Kidney tubule cell (primary cell): ENCODE measurements at regions not wholly inside any gene's neighbourhood (a gene's known extent, or its start where the extent isn't known, plus 50 kb on each side); places are given as distances from the start of the nearest gene placed in this dataset.
"Not testable (repeated sequence)": the region's sequence is repeated elsewhere in the genome, so short reads cannot be mapped to it uniquely, and the experiment has no call there.

Source experiments
- DNase-seq: peaks from one replicate; pipeline ENCODE4 v3.0.0-alpha.2; 2018; ENCODE audit warnings: low spot score

GRCh38 chr10:53162856-53163255 lies 390.3 kb upstream of the MBL2 start:
- no peak for DNase-seq

DNA sequence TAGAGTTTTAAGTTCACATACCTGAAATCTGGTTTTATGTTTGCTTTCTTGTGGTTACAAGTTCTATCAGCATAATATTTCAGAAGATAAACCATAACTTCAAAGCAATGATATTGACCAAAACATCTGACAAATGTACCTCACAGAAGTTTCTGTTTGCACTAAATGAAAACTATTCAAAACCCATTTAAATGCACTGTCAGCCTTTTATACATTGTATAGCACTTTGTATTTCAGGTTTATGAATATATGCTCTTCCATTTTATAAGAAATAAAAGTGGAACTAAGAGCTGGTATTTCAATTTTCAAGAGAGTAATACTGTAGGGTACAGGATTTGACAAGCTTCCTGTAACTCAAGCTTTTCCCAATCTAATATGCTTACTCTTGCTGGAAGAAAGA lies 388.6 kb upstream of the MBL2 start:
- no peak for DNase-seq

DNA sequence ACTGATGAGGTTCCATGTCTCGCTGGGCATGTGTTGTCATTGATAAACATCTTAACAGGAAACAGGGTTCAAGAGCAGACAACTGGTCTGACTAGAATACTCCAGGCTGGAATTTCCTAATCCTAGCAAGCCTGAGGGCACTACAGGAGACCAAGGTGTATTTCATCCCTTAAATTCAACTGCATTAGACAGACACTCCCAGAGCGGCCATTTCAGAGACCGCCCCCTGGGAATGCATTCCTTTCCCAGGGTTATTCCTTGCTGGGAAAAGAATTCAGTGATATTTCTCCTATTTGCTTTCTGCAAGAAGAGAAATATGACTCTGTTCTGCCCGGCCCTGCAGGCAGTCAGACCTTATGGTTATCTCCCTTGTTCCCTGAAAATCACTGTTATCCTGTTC lies 383.1 kb upstream of the MBL2 start:
- not testable (repeated sequence) for DNase-seq

GRCh38 chr10:53153831-53154230 lies 381.2 kb upstream of the MBL2 start:
- no peak for DNase-seq

GRCh38 chr10:53140506-53140905 lies 367.9 kb upstream of the MBL2 start:
- peak; percentile 81 for DNase-seq

- no peak for DNase-seq
These were observed 363.3 kb upstream of the MBL2 start for GRCh38 chr10:53135897-53136253.

DNA sequence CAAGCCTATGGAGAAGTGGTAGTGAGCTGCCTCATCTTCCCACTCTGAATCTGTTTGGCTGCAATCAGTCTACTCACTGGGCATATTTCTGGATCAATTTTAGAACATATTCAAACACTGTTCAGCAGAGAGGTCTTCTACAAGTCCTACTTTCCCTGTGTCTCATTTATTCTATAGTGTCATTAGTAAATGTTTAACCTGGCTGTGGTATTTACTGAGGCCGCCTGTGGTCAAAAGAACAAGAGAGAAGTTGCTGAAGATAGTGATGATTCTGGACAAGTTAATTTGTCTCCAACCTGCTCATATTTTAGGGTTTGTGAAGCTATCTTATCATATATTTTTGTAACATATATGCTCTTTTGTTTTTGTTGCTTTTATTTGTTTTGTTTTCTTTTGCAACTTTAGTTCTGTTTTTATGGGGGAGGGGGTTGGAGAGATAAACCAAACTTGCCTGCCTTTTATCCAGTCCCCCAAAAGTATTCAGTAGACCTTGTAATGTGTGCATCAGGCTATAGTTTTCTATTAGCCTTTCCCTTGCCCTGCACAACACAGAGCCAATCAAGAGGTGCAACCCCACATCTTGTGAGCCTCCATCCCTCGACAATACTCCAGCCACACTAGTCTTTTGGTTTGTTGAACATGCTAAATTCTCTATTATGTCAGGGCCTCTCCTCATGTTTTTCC lies 362.8 kb upstream of the MBL2 start:
- peak; percentile 79 for DNase-seq

- DNase-seq = no peak
These were observed 361.5 kb upstream of the MBL2 start for GRCh38 chr10:53134050-53134449.

DNA sequence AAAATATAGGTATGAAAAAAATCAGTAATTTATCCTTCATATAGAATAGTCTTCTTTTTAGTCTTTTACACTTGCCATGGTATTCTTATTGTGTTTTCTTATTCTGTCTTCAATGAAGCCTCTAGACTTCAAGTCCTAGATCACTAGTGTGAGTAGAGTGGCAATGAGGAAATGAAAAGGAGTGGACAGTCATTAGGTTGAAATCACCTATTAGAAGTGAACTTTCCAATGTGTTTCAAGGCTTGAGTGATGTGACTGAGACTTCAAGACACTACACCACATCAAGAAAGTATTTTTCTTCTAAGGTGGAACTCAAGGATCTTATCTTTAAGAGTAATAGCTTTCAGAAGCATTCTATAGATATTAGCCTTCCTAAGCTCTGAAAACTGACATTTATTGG lies 357.8 kb upstream of the MBL2 start:
- no peak for DNase-seq

DNA sequence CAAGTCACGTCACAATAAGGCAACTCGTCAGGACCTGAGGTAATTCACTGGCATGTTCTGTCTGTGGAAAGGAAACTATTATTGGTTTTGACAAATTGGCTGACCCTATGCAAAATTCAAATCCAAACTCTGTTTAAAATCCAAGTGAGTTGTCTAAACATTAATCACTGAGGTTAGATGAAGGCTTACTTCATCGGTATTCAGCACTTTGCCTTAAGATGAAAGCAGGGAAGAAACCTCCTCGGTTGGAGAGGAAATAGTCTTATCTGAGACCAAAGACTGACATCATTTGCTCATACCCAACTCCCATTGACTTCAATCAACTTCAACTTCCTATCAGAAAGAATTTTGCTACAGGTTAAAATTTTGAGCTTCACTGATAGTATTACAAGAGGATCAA lies 355.1 kb upstream of the MBL2 start:
- peak; percentile 51 for DNase-seq

DNA sequence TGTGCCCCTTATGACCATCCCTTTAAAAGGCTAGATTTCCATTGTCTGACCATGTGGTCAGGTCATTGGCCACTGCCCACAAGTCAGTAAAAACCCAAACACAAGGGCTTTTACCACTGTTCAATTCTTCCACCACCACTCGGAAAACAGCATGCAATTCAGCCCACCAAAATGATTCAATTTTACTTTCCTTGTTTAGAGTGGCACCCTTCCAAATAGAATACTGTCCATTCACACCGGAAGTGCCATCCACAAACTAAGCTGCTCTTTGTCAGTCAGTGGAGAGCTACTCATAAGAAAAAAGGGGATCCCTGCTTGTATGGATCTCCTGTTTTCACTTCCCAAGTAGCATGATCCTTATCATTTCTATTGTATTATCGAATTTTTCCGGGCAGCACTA lies 350.7 kb upstream of the MBL2 start:
- no peak for DNase-seq

DNA sequence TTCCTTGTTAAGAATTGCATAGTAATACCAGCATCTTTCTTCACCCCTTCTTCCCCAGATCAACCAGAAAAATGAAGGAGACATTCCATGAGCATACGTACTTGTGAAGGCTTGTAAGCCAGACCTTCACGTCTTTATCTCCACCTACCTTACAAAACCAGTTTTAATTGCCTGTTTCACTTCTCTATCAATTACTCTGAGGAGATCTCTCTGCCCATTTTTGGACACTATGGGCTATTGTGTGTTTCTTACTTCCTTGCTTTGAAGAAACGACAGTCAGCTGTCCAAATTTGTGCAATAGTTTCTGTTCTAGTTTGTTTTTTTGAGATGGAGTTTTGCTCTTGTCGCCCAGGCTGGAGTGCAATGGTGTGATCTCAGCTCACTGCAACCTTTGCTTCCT lies 349.7 kb upstream of the MBL2 start:
- no peak for DNase-seq

GRCh38 chr10:53115660-53116059 lies 343.1 kb upstream of the MBL2 start:
- DNase-seq = no peak

- no peak for DNase-seq
These were observed 338.9 kb upstream of the MBL2 start for GRCh38 chr10:53111529-53111928.

DNA sequence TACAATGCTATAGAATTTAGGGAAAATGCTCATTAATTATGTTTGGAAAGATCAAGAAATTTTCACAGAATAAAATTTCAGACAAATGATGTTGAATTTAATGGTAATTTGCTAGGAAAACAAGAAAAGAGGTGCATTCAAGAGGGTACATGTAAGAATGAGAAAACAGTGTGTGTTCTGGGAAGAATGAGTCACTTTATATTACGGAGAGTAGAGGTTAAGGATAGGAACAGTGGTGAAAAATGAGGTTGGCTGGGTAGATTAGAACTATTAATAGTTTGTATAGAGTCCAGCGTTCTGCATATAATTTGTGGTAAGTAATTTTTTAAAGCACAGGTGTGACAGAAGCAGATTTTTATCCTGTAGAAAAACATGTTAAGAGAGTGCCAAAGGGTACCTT lies 336.7 kb upstream of the MBL2 start:
- no peak for DNase-seq

- DNase-seq = peak; percentile 65
These were observed 335.8 kb upstream of the MBL2 start for GRCh38 chr10:53108317-53108934.

GRCh38 chr10:53107711-53108110 lies 335.1 kb upstream of the MBL2 start:
- DNase-seq = no peak

DNA sequence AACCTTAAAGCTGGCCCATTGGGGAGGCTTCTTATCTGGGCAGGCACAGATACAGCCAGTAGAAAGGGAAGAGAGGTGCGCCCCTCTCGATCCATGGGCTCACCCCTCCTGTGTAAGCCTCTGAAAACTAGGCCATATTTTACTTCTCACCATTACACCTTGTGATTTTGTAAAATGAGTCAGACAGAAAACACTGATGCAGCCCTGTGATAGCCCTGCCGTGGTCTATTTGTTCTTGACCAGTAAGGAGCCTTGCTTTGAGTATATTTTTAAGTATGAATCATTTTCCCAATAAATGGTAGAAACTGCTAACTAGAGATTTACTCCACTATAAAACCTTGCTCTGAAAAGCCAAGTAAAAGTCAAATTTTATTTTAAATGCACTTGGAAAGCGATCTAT lies 329.8 kb upstream of the MBL2 start:
- peak; percentile 41 for DNase-seq

GRCh38 chr10:53093878-53094277 lies 321.3 kb upstream of the MBL2 start:
- no peak for DNase-seq

- no peak for DNase-seq
These were observed 319.0 kb upstream of the MBL2 start for GRCh38 chr10:53091574-53091973.

DNA sequence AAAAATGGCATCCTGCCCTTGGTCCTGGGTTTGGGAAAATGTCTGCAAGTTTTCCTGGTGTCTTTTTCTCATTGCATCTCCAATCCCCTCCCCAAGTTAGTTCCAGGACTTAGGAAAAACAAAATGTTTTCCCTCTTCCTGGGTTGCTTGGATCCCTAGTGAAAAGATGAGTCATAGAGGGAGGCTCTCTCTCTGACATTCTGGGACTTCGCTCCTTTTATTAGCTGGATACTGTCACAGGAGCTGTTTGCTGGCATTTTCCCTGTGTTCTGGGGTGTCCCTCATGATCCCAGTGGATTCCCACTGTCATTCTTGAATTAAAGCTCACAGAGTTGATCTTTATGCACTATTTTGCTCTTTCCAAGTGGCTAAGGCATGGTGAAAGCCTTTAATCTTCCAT lies 316.4 kb upstream of the MBL2 start:
- no peak for DNase-seq

- no peak for DNase-seq
These were observed 306.7 kb upstream of the MBL2 start for GRCh38 chr10:53079283-53079682.

- DNase-seq = no peak
These were observed 304.4 kb upstream of the MBL2 start for GRCh38 chr10:53076948-53077347.

- no peak for DNase-seq
These were observed 302.9 kb upstream of the MBL2 start for GRCh38 chr10:53075469-53075868.
